Activated T-cell treated with anti-CD3 and anti-CD28 coated beads, Interleukin-2, amount 50 U/mL, for 4 hours (primary cell): ENCODE measurements at regions not wholly inside any gene's neighbourhood (a gene's known extent, or its start where the extent isn't known, plus 50 kb on each side); places are given as distances from the start of the nearest gene placed in this dataset.
"Not testable (repeated sequence)": the region's sequence is repeated elsewhere in the genome, so short reads cannot be mapped to it uniquely, and the experiment has no call there.

Experiments
- ATAC-seq, 2 donors: fragments of 200-7000 bp; cut with Tn5 transposase; one replicate each; pipeline ENCODE4 v1.10.0; 2021
- DNase-seq: peaks from one replicate; pipeline ENCODE4 v3.0.0-alpha.2; 2020
- H3K27me3 Mint-ChIP-seq: one replicate; pipeline ENCODE4 v1.8.0; 2021; ENCODE audit warnings: low read depth, mixed read lengths
- H3K36me3 Mint-ChIP-seq: one replicate; pipeline ENCODE4 v1.8.0; 2022; ENCODE audit warnings: mixed read lengths; ENCODE audit not compliant: insufficient read depth
- H3K4me1 Mint-ChIP-seq: one replicate; pipeline ENCODE4 v1.8.0; 2021; ENCODE audit warnings: low read depth, mixed read lengths
- H3K4me3 Mint-ChIP-seq: one replicate; pipeline ENCODE4 v1.8.0; 2021; ENCODE audit warnings: mild to moderate bottlenecking, moderate library complexity, mixed read lengths
- H3K9me3 Mint-ChIP-seq: one replicate; pipeline ENCODE4 v1.8.0; 2021; ENCODE audit warnings: mixed read lengths

GRCh38 chr2:149703281-149703680, 115.7 kb upstream of the MMADHC start:
- Mint-ChIP-seq H3K27me3 (peaks cover 3% of the 10 kb centered on the region), H3K9me3 (no peaks in the 10 kb centered on the region), H3K36me3 (no peaks in the 10 kb centered on the region), H3K4me3 (no peak overlapping the region), H3K4me1 (no peaks in the 10 kb centered on the region)
- no peak for ATAC-seq
- no peak for DNase-seq

DNA sequence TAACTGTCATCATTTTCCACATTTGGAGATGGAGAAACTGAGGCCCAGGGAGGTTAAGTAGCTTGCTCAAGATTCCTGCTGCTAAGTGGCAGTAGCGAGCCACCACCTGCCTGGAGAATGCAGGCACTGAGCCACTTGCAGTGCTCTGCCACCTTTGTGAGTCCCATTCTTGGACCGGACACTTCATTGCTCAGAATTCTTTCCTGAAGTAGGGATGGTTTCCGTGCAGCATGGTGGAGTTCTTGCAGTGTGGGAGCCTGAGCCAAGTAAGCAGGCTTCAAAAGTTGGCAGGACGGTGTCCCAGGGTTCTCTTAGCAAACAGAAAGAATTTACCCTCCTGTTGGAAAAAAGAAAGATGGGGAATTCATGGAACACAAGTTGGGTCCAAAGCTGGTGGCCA, 115.0 kb upstream of the MMADHC start:
- Mint-ChIP-seq H3K4me3 (no peak overlapping the region), H3K27me3 (peaks cover 3% of the 10 kb centered on the region), H3K36me3 (no peaks in the 10 kb centered on the region), H3K9me3 (no peaks in the 10 kb centered on the region), H3K4me1 (no peaks in the 10 kb centered on the region)
- ATAC-seq, result no peak
- no peak for DNase-seq

DNA sequence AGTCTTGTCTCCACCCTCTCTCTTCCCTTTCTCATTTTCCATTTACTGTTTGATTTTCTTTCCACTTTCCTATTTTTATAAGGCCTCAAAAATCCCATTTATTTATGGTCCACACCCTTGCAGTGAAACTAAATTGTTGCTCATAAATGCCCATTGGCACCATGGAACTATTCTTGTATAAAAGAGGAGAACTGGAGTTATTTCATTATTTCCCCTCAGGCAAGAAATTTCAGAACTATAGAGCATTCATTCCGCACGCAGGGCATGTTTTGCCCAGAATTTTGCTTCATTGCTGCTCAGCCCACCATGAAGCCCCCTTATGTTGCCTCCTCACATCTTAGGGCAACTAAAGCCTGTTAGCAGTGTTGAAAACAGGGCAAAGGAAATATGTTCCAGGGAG, 113.7 kb upstream of the MMADHC start:
- H3K4me1 Mint-ChIP-seq, result no peaks in the 10 kb centered on the region
- peaks cover 3% of the 10 kb centered on the region for H3K27me3 Mint-ChIP-seq
- H3K36me3 Mint-ChIP-seq, result no peaks in the 10 kb centered on the region
- no peaks in the 10 kb centered on the region for H3K9me3 Mint-ChIP-seq
- no peak for DNase-seq
- no peak for ATAC-seq
- no peak overlapping the region for H3K4me3 Mint-ChIP-seq

- no peaks in the 10 kb centered on the region for H3K36me3 Mint-ChIP-seq
- DNase-seq (no peak), ATAC-seq (no peak)
- peaks cover 3% of the 10 kb centered on the region for H3K9me3 Mint-ChIP-seq
- peaks cover 3% of the 10 kb centered on the region for H3K27me3 Mint-ChIP-seq
- no peaks in the 10 kb centered on the region for H3K4me1 Mint-ChIP-seq
- no peak overlapping the region for H3K4me3 Mint-ChIP-seq
Measured at GRCh38 chr2:149692961-149693396, 105.4 kb upstream of the MMADHC start.

GRCh38 chr2:149690825-149691224, 103.2 kb upstream of the MMADHC start:
- Mint-ChIP-seq H3K27me3 (peaks cover 3% of the 10 kb centered on the region), H3K4me3 (no peak overlapping the region), H3K36me3 (no peaks in the 10 kb centered on the region), H3K9me3 (peaks cover 3% of the 10 kb centered on the region), H3K4me1 (no peaks in the 10 kb centered on the region)
- no peak for DNase-seq
- no peak for ATAC-seq

- H3K9me3 Mint-ChIP-seq, result peaks cover 6% of the 10 kb centered on the region
- H3K36me3 Mint-ChIP-seq, result peaks cover 2% of the 10 kb centered on the region
- H3K27me3 Mint-ChIP-seq, result peaks cover 3% of the 10 kb centered on the region
- H3K4me1 Mint-ChIP-seq, result no peaks in the 10 kb centered on the region
- DNase-seq, result no peak
- no peak overlapping the region for H3K4me3 Mint-ChIP-seq
- no peak for ATAC-seq
Measured at GRCh38 chr2:149687052-149687427, 99.5 kb upstream of the MMADHC start.

DNA sequence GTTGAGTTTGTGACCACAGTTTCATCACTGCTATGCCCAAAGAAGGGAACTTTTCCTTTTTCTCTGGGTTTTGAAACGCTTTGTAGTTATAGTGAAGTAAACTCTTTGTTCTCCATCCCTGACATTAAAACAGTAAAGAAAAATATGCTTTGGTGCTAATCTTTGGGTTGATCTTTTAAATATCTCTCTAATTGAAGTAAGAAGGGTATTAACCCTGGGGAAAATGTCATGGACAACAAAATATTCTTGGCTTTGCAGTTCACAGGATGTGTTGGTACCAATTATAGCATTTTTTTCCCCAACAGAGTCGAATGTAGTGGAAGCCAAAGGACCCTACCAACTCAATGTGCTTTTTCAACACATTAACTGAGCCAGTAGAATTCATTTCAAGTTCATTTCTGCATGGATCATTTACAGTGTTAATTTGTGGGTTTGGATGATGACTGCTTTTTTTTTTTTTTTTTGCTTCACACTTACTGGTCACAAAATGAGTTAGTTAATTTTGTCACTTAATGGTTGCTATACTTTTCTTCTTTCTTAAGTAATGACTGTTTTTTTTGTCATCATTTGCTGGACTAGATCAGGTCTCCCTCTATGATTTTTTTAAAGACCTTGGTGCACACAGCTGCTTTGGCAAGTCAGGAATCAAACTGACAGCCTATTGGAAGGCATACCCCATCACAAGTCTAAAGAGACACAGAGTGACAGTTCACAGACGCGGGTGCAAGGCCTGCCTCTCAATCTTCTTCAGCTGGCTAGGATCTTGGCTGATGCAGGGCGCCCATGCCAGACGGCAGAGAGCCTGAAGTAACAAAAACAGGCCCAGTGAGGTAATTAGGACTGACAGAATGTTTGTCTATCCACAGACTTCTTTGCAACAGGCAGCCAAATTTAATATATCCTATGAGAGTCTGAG, 98.8 kb upstream of the MMADHC start:
- H3K36me3 Mint-ChIP-seq, result peaks cover 2% of the 10 kb centered on the region
- no peaks in the 10 kb centered on the region for H3K4me1 Mint-ChIP-seq

DNA sequence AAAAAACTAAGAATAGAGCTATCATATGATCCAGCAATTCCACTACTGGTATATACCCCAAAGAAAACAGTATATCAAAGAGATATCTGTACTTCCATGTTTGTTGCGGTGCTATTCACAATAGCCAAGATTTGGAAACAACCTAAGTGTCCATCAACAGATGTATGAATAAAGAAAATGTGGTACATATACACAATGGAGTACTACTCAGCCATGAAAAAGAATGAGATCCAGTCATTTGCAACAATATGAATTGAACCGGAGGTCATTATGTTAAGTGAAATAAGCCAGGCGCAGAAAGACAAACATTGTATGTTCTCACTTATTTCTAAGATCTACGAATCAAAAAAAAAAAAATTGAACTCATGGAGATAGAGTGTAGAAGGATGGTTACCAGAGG, 97.8 kb upstream of the MMADHC start:
- not testable (repeated sequence) for ATAC-seq, H3K36me3 Mint-ChIP-seq, H3K4me3 Mint-ChIP-seq, DNase-seq, H3K27me3 Mint-ChIP-seq, H3K4me1 Mint-ChIP-seq, H3K9me3 Mint-ChIP-seq

More for the DNA sequence above, 98.8 kb upstream of the MMADHC start:
- H3K9me3 Mint-ChIP-seq, result peaks cover 6% of the 10 kb centered on the region
- DNase-seq (no peak), ATAC-seq (no peak)
- no peak overlapping the region for H3K4me3 Mint-ChIP-seq
- H3K27me3 Mint-ChIP-seq, result peaks cover 3% of the 10 kb centered on the region

GRCh38 chr2:149679286-149679685, 91.7 kb upstream of the MMADHC start:
- no peaks in the 10 kb centered on the region for H3K27me3 Mint-ChIP-seq
- DNase-seq (no peak), ATAC-seq (no peak)
- H3K4me3 Mint-ChIP-seq, result no peak overlapping the region
- H3K4me1 Mint-ChIP-seq, result no peaks in the 10 kb centered on the region
- H3K36me3 Mint-ChIP-seq, result no peaks in the 10 kb centered on the region
- H3K9me3 Mint-ChIP-seq, result no peaks in the 10 kb centered on the region

DNA sequence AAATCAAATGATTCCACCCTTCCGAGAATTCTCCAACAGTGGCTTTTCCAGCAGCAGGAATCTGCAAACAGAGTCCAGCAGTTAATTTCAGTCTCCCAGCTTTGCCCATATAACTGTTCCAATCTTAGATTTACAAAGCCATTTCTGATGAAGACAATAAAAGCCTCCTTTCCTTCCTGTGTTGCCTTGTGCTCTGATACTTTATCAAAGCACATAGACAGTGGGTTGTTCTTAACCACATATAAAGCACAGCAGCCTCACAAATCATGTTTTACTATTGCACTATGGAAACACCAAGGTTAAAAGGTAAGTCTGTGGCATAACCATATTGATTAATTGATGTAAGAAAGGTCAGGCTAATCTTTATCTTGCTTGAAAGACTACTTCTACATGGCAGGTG, 89.8 kb upstream of the MMADHC start:
- H3K9me3 Mint-ChIP-seq, result no peaks in the 10 kb centered on the region
- H3K4me1 Mint-ChIP-seq, result no peaks in the 10 kb centered on the region
- ATAC-seq, result no peak
- H3K27me3 Mint-ChIP-seq, result peaks cover 2% of the 10 kb centered on the region
- no peak overlapping the region for H3K4me3 Mint-ChIP-seq
- DNase-seq, result no peak
- H3K36me3 Mint-ChIP-seq, result no peaks in the 10 kb centered on the region

DNA sequence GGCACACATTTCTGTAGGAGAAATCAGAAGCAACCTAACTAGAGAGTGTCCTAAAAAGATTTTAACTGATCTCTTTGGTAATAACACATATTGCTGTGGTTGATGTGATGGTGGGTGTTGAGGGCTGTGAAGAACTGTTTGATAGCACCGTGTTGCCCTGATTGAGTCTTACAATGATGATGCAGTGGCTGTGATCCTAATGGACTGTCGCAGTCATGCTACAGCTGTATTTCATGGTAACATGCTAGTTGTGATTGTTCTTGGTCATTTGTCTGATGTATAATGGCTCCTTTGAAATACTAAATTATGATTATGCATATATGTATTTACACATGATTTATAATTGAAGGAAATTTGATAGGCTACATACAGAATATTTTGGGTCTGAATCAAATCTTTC, 82.5 kb upstream of the MMADHC start:
- DNase-seq (no peak), ATAC-seq (no peak)
- H3K4me1 Mint-ChIP-seq, result no peaks in the 10 kb centered on the region
- no peak overlapping the region for H3K4me3 Mint-ChIP-seq
- H3K9me3 Mint-ChIP-seq, result peaks cover 2% of the 10 kb centered on the region
- no peaks in the 10 kb centered on the region for H3K36me3 Mint-ChIP-seq
- peaks cover 8% of the 10 kb centered on the region for H3K27me3 Mint-ChIP-seq

DNA sequence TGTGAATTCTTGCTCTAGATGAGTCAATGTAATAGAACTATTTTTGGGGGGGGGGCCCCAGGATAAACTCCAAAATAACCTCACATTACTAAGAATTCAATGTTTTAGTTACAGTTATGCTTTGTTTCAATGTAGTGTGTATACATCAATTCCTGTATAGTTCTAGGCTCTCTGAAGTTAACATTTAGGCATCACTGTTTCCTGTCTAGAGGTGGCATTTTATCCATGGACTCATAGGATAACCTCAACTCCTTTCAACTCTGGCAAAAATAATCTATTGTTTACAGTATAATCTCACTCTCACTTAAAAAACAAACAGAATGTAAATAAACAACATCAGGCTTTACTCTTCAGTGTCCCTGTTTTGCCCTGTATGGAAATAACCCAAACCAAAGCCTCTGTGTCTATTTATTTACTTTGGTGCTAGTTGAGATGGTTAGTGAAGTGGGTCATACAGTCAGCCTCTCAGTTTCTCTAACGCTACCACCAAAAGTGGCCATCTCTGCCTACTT, 79.3 kb upstream of the MMADHC start:
- peaks cover 5% of the 10 kb centered on the region for H3K9me3 Mint-ChIP-seq
- no peaks in the 10 kb centered on the region for H3K4me1 Mint-ChIP-seq
- no peak for DNase-seq

GRCh38 chr2:149664896-149665295, 77.3 kb upstream of the MMADHC start:
- no peak for ATAC-seq
- H3K27me3 Mint-ChIP-seq, result peaks cover 4% of the 10 kb centered on the region
- no peak overlapping the region for H3K4me3 Mint-ChIP-seq
- H3K36me3 Mint-ChIP-seq, result no peaks in the 10 kb centered on the region
- no peaks in the 10 kb centered on the region for H3K4me1 Mint-ChIP-seq
- DNase-seq, result no peak
- H3K9me3 Mint-ChIP-seq, result peaks cover 4% of the 10 kb centered on the region

More for the DNA sequence above, 79.3 kb upstream of the MMADHC start:
- Mint-ChIP-seq H3K4me3 (no peak overlapping the region), H3K36me3 (no peaks in the 10 kb centered on the region), H3K27me3 (peaks cover 4% of the 10 kb centered on the region)
- no peak for ATAC-seq

DNA sequence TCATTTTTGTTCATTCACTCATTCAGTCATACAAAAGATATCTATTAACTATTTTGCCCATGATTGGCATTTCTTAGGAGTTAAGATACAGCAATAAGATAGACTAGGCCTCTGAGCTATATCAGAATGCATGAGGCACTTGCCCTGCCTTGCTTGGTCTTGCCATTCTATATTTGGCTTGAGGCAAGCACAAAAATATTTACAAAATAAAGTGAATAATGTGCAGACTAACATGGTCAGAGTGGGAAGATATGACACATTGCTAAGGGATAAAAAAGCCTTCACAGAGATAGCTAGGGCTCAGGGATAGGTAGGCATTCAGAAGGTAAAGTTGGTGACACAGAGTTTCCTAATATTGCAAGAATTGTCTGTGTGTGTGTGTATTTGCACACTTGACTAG, 75.0 kb upstream of the MMADHC start:
- DNase-seq (no peak), ATAC-seq (no peak)
- H3K4me1 Mint-ChIP-seq, result no peaks in the 10 kb centered on the region
- no peaks in the 10 kb centered on the region for H3K36me3 Mint-ChIP-seq
- H3K9me3 Mint-ChIP-seq, result peaks cover 4% of the 10 kb centered on the region
- no peak overlapping the region for H3K4me3 Mint-ChIP-seq
- peaks cover 6% of the 10 kb centered on the region for H3K27me3 Mint-ChIP-seq

GRCh38 chr2:149661844-149662243, 74.3 kb upstream of the MMADHC start:
- peaks cover 6% of the 10 kb centered on the region for H3K27me3 Mint-ChIP-seq
- H3K4me3 Mint-ChIP-seq, result no peak overlapping the region
- DNase-seq, result no peak
- H3K4me1 Mint-ChIP-seq, result no peaks in the 10 kb centered on the region
- peaks cover 4% of the 10 kb centered on the region for H3K9me3 Mint-ChIP-seq
- ATAC-seq, result no peak
- H3K36me3 Mint-ChIP-seq, result no peaks in the 10 kb centered on the region
